ENCODE measurements at regions not wholly inside any gene's neighbourhood (a gene's known extent, or its start where the extent isn't known, plus 50 kb on each side); places are given as distances from the start of the nearest gene placed in this dataset.

DNA sequence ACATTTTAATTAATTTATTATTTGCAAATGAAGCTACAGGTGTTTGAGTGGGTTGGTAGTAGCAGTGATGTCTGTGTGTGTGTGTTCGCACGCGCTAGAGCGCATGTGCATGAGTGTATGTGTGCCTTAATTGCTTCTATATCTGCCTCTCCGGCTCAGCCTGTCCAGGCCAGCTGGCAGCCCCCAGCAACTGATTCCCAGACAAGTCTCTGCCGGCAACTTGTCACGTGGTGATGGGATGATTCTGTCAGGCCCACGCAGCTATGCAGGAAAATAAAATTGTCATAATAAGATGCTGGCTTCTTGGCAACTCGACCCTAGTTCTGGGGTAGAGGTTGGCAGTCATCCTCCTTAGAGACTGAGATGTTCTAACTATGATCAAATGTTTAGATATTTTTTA, 712.8 kb upstream of the SOX9 start:
- ChIA-PET POLR2A (no interaction called here), CTCF (no interaction called here)
- dilution Hi-C loops (cut with MboI; ENCODE audit: extremely low pct_ligation_motif_present, low sequenced_read_pairs): no loop called here
- H3K27ac ChIP-seq (ENCODE audit: insufficient read depth, low read depth, low read length): no peak overlapping the region
- intact Hi-C loops (cut with micrococcal nuclease): no loop called here
- H3K9me3 ChIP-seq (replicated peaks; ENCODE audit: control insufficient read depth, insufficient read depth, low read length): peaks cover 2% of the 10 kb centered on the region
- H3K36me3 ChIP-seq (ENCODE audit: control insufficient read depth in 2 of 2, extremely low read depth in 1 of 2, insufficient read depth in 2 of 2, low read length in 2 of 2): no peaks in the 10 kb centered on the region
- H3K4me3 ChIP-seq (replicated peaks in 1 of 3; ENCODE audit: insufficient read depth in 1 of 3, low read depth in 1 of 3, low read length in 3 of 3): no peak overlapping the region
- no peak overlapping the region for H3K4me2 ChIP-seq (ENCODE audit: insufficient read depth, low read length)
- H3K9me1 ChIP-seq (replicated peaks; ENCODE audit: control insufficient read depth, extremely low read depth, insufficient read depth, low read length): no peaks in the 10 kb centered on the region
- no peaks in the 10 kb centered on the region for H4K20me1 ChIP-seq (replicated peaks; ENCODE audit: control insufficient read depth, extremely low read depth, insufficient read depth, low read length)
- TF ChIP-seq MYC (IDR thresholded peaks at IDR 0.05; ENCODE audit: low read depth, low read length): no peak
- TF ChIP-seq POLR2A (IDR thresholded peaks at IDR 0.05; ENCODE audit: low read depth, low read length): no peak
- TF ChIP-seq, protein P1, sequence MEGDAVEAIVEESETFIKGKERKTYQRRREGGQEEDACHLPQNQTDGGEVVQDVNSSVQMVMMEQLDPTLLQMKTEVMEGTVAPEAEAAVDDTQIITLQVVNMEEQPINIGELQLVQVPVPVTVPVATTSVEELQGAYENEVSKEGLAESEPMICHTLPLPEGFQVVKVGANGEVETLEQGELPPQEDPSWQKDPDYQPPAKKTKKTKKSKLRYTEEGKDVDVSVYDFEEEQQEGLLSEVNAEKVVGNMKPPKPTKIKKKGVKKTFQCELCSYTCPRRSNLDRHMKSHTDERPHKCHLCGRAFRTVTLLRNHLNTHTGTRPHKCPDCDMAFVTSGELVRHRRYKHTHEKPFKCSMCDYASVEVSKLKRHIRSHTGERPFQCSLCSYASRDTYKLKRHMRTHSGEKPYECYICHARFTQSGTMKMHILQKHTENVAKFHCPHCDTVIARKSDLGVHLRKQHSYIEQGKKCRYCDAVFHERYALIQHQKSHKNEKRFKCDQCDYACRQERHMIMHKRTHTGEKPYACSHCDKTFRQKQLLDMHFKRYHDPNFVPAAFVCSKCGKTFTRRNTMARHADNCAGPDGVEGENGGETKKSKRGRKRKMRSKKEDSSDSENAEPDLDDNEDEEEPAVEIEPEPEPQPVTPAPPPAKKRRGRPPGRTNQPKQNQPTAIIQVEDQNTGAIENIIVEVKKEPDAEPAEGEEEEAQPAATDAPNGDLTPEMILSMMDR (IDR thresholded peaks at IDR 0.05; ENCODE audit: extremely low read depth in 1 of 2, insufficient read depth in 1 of 2, low read depth in 1 of 2, low read length in 2 of 2): no peak
- TF ChIP-seq, protein P2, sequence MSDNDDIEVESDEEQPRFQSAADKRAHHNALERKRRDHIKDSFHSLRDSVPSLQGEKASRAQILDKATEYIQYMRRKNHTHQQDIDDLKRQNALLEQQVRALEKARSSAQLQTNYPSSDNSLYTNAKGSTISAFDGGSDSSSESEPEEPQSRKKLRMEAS (IDR thresholded peaks at IDR 0.05; ENCODE audit: insufficient read depth, insufficient read length): no peak
- TF ChIP-seq FOS (IDR thresholded peaks at IDR 0.05; ENCODE audit: borderline replicate concordance, insufficient read depth, low read length): no peak
- TF ChIP-seq GATA2 (IDR thresholded peaks at IDR 0.05; ENCODE audit: insufficient read depth, insufficient read length, low read depth, low read length): no peak
- TF ChIP-seq EZH2 (IDR thresholded peaks at IDR 0.05; ENCODE audit: borderline replicate concordance, low read depth, low read length, severe bottlenecking): no peak
- no peak for TF ChIP-seq POLR2AphosphoS5 (IDR thresholded peaks at IDR 0.05; ENCODE audit: insufficient read depth, low read depth, low read length)
- no peak for TF ChIP-seq JUN (IDR thresholded peaks at IDR 0.05; ENCODE audit: borderline replicate concordance, insufficient read depth, insufficient read length, low read depth)
- no TSS peak for BruUV-seq (replicated peaks)
- no peaks in the 10 kb centered on the region for H3K79me2 ChIP-seq (ENCODE audit: control insufficient read depth, insufficient read depth, low read length)
- no peak overlapping the region for H2AFZ ChIP-seq (ENCODE audit: low read depth, low read length)
- no peaks in the 10 kb centered on the region for H3K27me3 ChIP-seq (ENCODE audit: control insufficient read depth in 2 of 2, insufficient read depth in 2 of 2, low read length in 2 of 2)
- DNase-seq (ENCODE audit: low read depth, low spot score): no peak
- no peaks in the 10 kb centered on the region for H3K4me1 ChIP-seq (ENCODE audit: control insufficient read depth, extremely low read depth, insufficient read depth, low read length)
- H3K9ac ChIP-seq (replicated peaks; ENCODE audit: extremely low read depth, insufficient read depth, low read length): no peak overlapping the region
- FAIRE-seq: no peak

Data from endothelial cell of umbilical vein (primary cell).